Spinal cord (tissue), 9 donors: ENCODE measurements at regions not wholly inside any gene's neighbourhood (a gene's known extent, or its start where the extent isn't known, plus 50 kb on each side); places are given as distances from the start of the nearest gene placed in this dataset.
"Not testable (repeated sequence)": the region's sequence is repeated elsewhere in the genome, so short reads cannot be mapped to it uniquely, and the experiment has no call there.

ENCODE experiments used
- DNase-seq, 6 donors: peaks; one replicate each; pipeline versions ENCODE4 v3.0.0 to v3.0.0-alpha.2; 2013 to 2015; ENCODE audit warnings: low spot score in 6 of 6, low read depth in 4 of 6
- H3K27ac ChIP-seq: one replicate; pipeline ENCODE4 v1.5.1; 2013; ENCODE audit warnings: low read depth, low read length, control low read depth
- H3K27me3 ChIP-seq: one replicate; pipeline ENCODE4 v1.6.1; 2013; ENCODE audit warnings: low read length; ENCODE audit not compliant: control insufficient read depth, insufficient read depth
- H3K36me3 ChIP-seq: one replicate; pipeline ENCODE4 v1.6.1; 2013; ENCODE audit warnings: low read length; ENCODE audit not compliant: control insufficient read depth, insufficient read depth
- H3K4me1 ChIP-seq: one replicate; pipeline ENCODE4 v1.6.1; 2013; ENCODE audit warnings: low read length; ENCODE audit not compliant: control insufficient read depth, insufficient read depth
- H3K4me3 ChIP-seq: one replicate; pipeline ENCODE4 v1.5.1; 2013; ENCODE audit warnings: low read depth, low read length, control low read depth
- H3K9me3 ChIP-seq: one replicate; pipeline ENCODE4 v1.6.1; 2013; ENCODE audit warnings: low read length; ENCODE audit not compliant: control insufficient read depth, insufficient read depth
- WGBS: methylation state at CpG from one replicate; pipeline ENCODE4 v1.1.5; 2013; ENCODE audit warnings: missing lambda C conversion rate; ENCODE audit not compliant: insufficient coverage; 5-methylcytosine and 5-hydroxymethylcytosine counted together
- donor health status: healthy.

- 56% methylated on average over 2 of the region's 2 CpGs for WGBS
- DNase-seq: no peak
These were observed 375.2 kb upstream of the SGO1 start for GRCh38 chr3:20561166-20561565.

GRCh38 chr3:20560446-20560845 lies 374.4 kb upstream of the SGO1 start:
- not testable (repeated sequence) for H3K9me3 ChIP-seq, H3K27me3 ChIP-seq, H3K36me3 ChIP-seq, H3K27ac ChIP-seq, H3K4me3 ChIP-seq, DNase-seq, H3K4me1 ChIP-seq
- WGBS: 89% methylated on average over 1 of the region's 5 CpGs

More at GRCh38 chr3:20561166-20561565, 375.2 kb upstream of the SGO1 start:
- H3K27ac ChIP-seq: no peak overlapping the region
- H3K36me3 ChIP-seq: no peaks in the 10 kb centered on the region
- H3K4me3 ChIP-seq: no peak overlapping the region
- no peaks in the 10 kb centered on the region for H3K4me1 ChIP-seq
- H3K27me3 ChIP-seq: no peaks in the 10 kb centered on the region
- H3K9me3 ChIP-seq: no peaks in the 10 kb centered on the region

- peak in 1 of 6 donors; percentile 24 for DNase-seq
- WGBS: no CpG with 5 or more reads among the region's 2 CpGs
- Histone ChIP-seq H3K27me3 (no peaks in the 10 kb centered on the region), H3K27ac (no peak overlapping the region), H3K4me1 (no peaks in the 10 kb centered on the region), H3K9me3 (no peaks in the 10 kb centered on the region), H3K4me3 (no peak overlapping the region), H3K36me3 (no peaks in the 10 kb centered on the region)
These were observed 372.2 kb upstream of the SGO1 start for GRCh38 chr3:20558161-20558560.

- Histone ChIP-seq H3K27me3 (no peaks in the 10 kb centered on the region), H3K9me3 (no peaks in the 10 kb centered on the region), H3K4me3 (no peak overlapping the region), H3K4me1 (no peaks in the 10 kb centered on the region), H3K27ac (no peak overlapping the region), H3K36me3 (no peaks in the 10 kb centered on the region)
- no CpG with 5 or more reads among the region's 4 CpGs for WGBS
- peak in 3 of 6 donors; percentile 31 to 94 (median 33) for DNase-seq
These were observed 370.7 kb upstream of the SGO1 start for GRCh38 chr3:20556661-20557060.

GRCh38 chr3:20552605-20553275 lies 366.7 kb upstream of the SGO1 start:
- Histone ChIP-seq H3K4me1 (no peaks in the 10 kb centered on the region), H3K36me3 (no peaks in the 10 kb centered on the region), H3K4me3 (no peak overlapping the region), H3K9me3 (no peaks in the 10 kb centered on the region), H3K27ac (no peak overlapping the region), H3K27me3 (no peaks in the 10 kb centered on the region)
- 95% methylated on average over 16 of the region's 16 CpGs for WGBS
- no peak for DNase-seq

GRCh38 chr3:20547361-20548269 lies 361.6 kb upstream of the SGO1 start:
- not testable (repeated sequence) for H3K4me1 ChIP-seq, H3K4me3 ChIP-seq, H3K9me3 ChIP-seq, DNase-seq, H3K27me3 ChIP-seq, H3K36me3 ChIP-seq, H3K27ac ChIP-seq
- 81% methylated on average over 6 of the region's 35 CpGs for WGBS

- H3K27ac ChIP-seq: no peak overlapping the region
- no peaks in the 10 kb centered on the region for H3K4me1 ChIP-seq
- H3K9me3 ChIP-seq: no peaks in the 10 kb centered on the region
- H3K36me3 ChIP-seq: no peaks in the 10 kb centered on the region
- WGBS: no CpG with 5 or more reads among the region's 3 CpGs
- H3K27me3 ChIP-seq: no peaks in the 10 kb centered on the region
- H3K4me3 ChIP-seq: no peak overlapping the region
- no peak for DNase-seq
These were observed 360.6 kb upstream of the SGO1 start for GRCh38 chr3:20546636-20547035.

- no peaks in the 10 kb centered on the region for H3K9me3 ChIP-seq
- H3K4me1 ChIP-seq: no peaks in the 10 kb centered on the region
- H3K4me3 ChIP-seq: no peak overlapping the region
- no peaks in the 10 kb centered on the region for H3K27me3 ChIP-seq
- 100% methylated on average over 2 of the region's 5 CpGs for WGBS
- DNase-seq: peak in 1 of 6 donors; percentile 21
- no peaks in the 10 kb centered on the region for H3K36me3 ChIP-seq
- H3K27ac ChIP-seq: no peak overlapping the region
These were observed 357.7 kb upstream of the SGO1 start for GRCh38 chr3:20543535-20544226.

GRCh38 chr3:20540066-20540465 lies 354.1 kb upstream of the SGO1 start:
- no peaks in the 10 kb centered on the region for H3K27me3 ChIP-seq
- no peaks in the 10 kb centered on the region for H3K9me3 ChIP-seq
- H3K27ac ChIP-seq: no peak overlapping the region
- DNase-seq: no peak
- WGBS: 88% methylated on average over 2 of the region's 3 CpGs
- H3K4me1 ChIP-seq: no peaks in the 10 kb centered on the region
- H3K36me3 ChIP-seq: no peaks in the 10 kb centered on the region
- H3K4me3 ChIP-seq: no peak overlapping the region
